ENCODE measurements at regions not wholly inside any gene's neighbourhood (a gene's known extent, or its start where the extent isn't known, plus 50 kb on each side); places are given as distances from the start of the nearest gene placed in this dataset.
"Not testable (repeated sequence)": the region's sequence is repeated elsewhere in the genome, so short reads cannot be mapped to it uniquely, and the experiment has no call there.

DNA sequence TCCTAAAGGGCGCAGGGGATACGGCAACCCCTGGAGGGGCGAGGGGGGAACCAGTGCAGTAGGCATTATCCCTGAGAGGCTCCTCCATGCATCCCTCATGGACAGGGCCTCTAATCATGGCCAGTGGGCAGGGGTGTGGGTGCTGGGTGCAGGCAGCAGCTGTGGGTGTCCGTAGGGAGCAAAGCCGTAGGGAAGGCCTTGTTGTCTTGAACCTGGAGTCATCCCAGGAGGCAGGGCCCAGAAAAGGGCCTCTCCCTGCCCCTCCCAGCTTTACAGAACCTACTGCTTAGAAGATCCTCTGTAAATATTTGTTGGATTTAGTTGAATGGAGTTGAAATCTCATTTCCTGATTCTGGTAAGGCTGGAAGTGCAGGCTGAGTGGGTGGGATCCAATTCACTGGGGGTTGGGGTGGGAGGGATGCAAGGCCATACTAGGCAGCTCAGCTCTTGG, 207.0 kb upstream of the HAAO start:
- Histone ChIP-seq H3K36me3 (ENCODE audit: control insufficient read depth, insufficient read depth, low read length) (no peaks in the 10 kb centered on the region), H3K27me3 (ENCODE audit: control insufficient read depth, insufficient read depth, low read length) (no peaks in the 10 kb centered on the region), H3K4me3 (ENCODE audit: low read depth, low read length) (no peak overlapping the region)
- no peak for DNase-seq (ENCODE audit: low read depth)
- TF ChIP-seq, protein P1, sequence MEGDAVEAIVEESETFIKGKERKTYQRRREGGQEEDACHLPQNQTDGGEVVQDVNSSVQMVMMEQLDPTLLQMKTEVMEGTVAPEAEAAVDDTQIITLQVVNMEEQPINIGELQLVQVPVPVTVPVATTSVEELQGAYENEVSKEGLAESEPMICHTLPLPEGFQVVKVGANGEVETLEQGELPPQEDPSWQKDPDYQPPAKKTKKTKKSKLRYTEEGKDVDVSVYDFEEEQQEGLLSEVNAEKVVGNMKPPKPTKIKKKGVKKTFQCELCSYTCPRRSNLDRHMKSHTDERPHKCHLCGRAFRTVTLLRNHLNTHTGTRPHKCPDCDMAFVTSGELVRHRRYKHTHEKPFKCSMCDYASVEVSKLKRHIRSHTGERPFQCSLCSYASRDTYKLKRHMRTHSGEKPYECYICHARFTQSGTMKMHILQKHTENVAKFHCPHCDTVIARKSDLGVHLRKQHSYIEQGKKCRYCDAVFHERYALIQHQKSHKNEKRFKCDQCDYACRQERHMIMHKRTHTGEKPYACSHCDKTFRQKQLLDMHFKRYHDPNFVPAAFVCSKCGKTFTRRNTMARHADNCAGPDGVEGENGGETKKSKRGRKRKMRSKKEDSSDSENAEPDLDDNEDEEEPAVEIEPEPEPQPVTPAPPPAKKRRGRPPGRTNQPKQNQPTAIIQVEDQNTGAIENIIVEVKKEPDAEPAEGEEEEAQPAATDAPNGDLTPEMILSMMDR (IDR thresholded peaks at IDR 0.05; ENCODE audit: insufficient read depth, low read length, poor library complexity, severe bottlenecking), result no peak

DNA sequence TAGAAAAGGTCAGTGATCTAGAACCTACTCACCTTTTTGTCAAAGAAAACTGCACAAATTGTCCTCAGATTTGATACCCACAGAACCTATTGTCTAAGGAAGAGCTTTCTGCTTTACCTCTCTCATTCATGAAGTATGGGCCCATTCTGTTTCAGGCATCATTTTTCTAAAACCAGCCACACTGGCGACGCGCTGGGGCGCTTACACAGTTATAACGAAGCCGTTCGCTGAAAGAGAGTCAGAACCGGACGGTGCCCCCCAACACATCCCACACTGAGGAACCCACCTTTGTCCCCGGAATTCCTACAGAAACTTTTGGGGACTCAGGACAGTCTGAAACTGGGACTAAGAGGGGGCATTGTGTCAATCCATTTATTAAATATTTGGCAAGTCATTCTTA, 206.3 kb upstream of the HAAO start:
- Histone ChIP-seq H3K27me3 (ENCODE audit: control insufficient read depth, insufficient read depth, low read length) (no peaks in the 10 kb centered on the region), H3K36me3 (ENCODE audit: control insufficient read depth, insufficient read depth, low read length) (no peaks in the 10 kb centered on the region), H3K4me3 (ENCODE audit: low read depth, low read length) (no peak overlapping the region)
- DNase-seq (ENCODE audit: low read depth), result no peak
- TF ChIP-seq, protein P1 (IDR thresholded peaks at IDR 0.05; ENCODE audit: insufficient read depth, low read length, poor library complexity, severe bottlenecking), result no peak

DNA sequence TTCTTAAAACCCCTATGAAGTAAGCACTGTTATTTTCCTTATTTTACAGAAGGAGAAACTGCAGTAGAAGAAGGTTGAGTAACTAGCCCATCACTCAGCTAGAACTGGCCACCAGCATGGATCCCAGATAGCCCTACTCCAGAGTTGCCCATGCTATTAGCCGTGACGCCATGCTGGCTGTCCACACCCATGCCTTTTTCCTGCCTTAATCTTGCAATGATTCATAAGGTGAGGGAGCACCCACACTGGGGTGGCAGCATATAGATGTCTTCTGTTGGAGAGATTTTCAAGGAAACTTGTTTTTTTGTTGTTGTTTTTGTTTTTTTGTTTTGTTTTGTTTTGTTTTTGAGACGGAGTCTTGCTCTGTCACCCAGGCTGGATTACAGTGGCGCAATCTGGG, 204.1 kb upstream of the HAAO start:
- TF ChIP-seq, protein P1 (IDR thresholded peaks at IDR 0.05; ENCODE audit: insufficient read depth, low read length, poor library complexity, severe bottlenecking), result no peak
- Histone ChIP-seq H3K36me3 (ENCODE audit: control insufficient read depth, insufficient read depth, low read length) (no peaks in the 10 kb centered on the region), H3K27me3 (ENCODE audit: control insufficient read depth, insufficient read depth, low read length) (no peaks in the 10 kb centered on the region), H3K4me3 (ENCODE audit: low read depth, low read length) (no peak overlapping the region)
- DNase-seq (ENCODE audit: low read depth), result no peak

DNA sequence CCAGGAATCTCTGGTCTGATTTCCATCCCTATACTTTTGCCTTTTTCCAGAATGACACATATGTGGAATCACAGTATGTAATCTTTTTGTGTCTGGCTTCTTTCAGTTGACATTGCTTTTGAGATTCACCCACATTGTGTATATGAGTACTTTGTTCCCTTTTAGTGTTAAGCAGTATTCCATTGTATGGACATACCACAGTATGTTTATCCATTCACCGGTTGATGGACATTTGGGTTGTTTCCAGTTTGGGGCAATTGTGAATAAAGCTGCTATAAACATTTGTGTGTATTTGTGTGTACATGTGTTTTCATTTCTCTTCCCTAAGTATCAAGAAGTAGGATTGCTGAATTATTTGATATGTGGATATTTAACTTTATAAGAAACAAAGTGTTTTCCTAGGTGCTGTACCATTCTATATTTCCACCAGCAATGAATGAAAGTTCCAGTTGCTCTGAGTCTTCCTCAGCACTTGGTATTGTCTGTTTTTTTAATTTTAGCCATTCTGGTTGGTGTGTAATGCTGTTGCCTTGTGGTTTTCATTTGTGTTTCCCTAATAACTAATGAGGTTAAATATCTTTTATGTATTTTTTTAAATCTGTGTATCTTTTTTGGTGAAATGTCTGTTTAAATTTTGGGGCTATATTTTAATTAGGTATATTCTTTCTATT, 203.5 kb upstream of the HAAO start:
- Histone ChIP-seq H3K27me3 (ENCODE audit: control insufficient read depth, insufficient read depth, low read length) (no peaks in the 10 kb centered on the region), H3K36me3 (ENCODE audit: control insufficient read depth, insufficient read depth, low read length) (no peaks in the 10 kb centered on the region), H3K4me3 (ENCODE audit: low read depth, low read length) (no peak overlapping the region)
- TF ChIP-seq, protein P1 (IDR thresholded peaks at IDR 0.05; ENCODE audit: insufficient read depth, low read length, poor library complexity, severe bottlenecking), result no peak
- no peak for DNase-seq (ENCODE audit: low read depth)

DNA sequence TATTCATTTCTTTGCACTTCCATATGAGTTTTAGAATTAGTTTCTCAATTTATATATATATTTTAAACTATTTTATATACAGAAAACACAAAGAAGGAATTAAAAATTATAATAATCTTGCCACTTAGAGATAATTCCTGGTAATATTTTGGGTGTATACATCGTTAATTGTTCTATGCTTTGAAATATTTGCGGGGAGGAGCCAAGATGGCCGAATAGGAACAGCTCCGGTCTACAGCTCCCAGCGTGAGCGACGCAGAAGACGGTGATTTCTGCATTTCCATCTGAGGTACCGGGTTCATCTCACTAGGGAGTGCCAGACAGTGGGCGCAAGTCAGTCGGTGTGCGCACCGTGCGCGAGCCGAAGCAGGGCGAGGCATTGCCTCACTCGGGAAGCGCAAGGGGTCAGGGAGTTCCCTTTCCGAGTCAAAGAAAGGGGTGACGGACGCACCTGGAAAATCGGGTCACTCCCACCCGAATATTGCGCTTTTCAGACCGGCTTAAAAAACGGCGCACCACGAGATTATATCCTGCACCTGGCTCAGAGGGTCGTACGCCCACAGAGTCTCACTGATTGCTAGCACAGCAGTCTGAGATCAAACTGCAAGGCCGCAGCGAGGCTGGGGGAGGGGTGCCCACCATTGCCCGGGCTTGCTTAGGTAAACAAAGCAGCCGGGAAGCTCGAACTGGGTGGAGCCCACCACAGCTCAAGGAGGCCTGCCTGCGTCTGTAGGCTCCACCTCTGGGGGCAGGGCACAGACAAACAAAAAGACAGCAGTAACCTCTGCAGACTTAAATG, 197.1 kb upstream of the HAAO start:
- H3K4me3 ChIP-seq (ENCODE audit: low read depth, low read length); H3K27me3 ChIP-seq (ENCODE audit: control insufficient read depth, insufficient read depth, low read length); DNase-seq (ENCODE audit: low read depth); H3K36me3 ChIP-seq (ENCODE audit: control insufficient read depth, insufficient read depth, low read length): not testable (repeated sequence)

DNA sequence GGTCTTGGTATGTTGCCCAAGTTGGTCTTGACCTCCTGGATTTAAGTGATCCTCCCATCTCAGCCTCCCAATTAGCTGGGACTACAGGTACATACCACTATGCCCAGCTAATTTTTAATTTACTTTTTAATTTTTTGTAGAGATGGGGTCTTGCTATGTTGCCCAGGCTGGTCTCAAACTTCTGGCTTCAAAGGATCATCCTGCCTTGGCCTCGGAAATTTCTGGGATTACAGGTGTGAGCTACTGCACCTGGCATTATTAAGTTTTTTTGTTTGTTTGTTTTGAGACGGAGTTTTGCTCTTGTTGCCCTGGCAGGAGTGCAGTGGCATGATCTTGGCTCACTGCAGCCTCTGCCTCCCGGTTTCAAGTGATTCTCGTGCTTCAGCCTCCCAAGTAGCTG, 195.7 kb upstream of the HAAO start:
- DNase-seq (ENCODE audit: low read depth); H3K27me3 ChIP-seq (ENCODE audit: control insufficient read depth, insufficient read depth, low read length); H3K36me3 ChIP-seq (ENCODE audit: control insufficient read depth, insufficient read depth, low read length); H3K4me3 ChIP-seq (ENCODE audit: low read depth, low read length): not testable (repeated sequence)
